Thoracic aorta (tissue), 2 donors: ENCODE measurements at regions not wholly inside any gene's neighbourhood (a gene's known extent, or its start where the extent isn't known, plus 50 kb on each side); places are given as distances from the start of the nearest gene placed in this dataset.

Experiments used
- ATAC-seq: fragments of 150-250 bp; one replicate; pipeline ENCODE4 v1.8.0; 2017; ENCODE audit warnings: low read depth; ENCODE audit not compliant: insufficient number of reproducible peaks, low FRiP score
- DNase-seq: peaks from one replicate; pipeline ENCODE4 v3.0.0-alpha.2; 2020; ENCODE audit warnings: low spot score
- H3K27ac ChIP-seq, 2 donors: fragments of 200-600 bp; sonication (generic); 1 replicate in 1 of 2; 2 replicates in 1 of 2; pipeline ENCODE4 v1.5.1; 2016; ENCODE audit warnings: mild to moderate bottlenecking in 2 of 2, moderate library complexity in 2 of 2
- H3K27me3 ChIP-seq: fragments of 200-600 bp; sonication (generic); replicated peaks from 2 replicates; pipeline ENCODE4 v1.6.0; 2016; ENCODE audit warnings: mild to moderate bottlenecking; ENCODE audit not compliant: insufficient read depth
- H3K36me3 ChIP-seq: fragments of 200-600 bp; sonication (generic); one replicate; pipeline ENCODE4 v1.5.1; 2016
- H3K4me1 ChIP-seq, 2 donors: fragments of 200-600 bp; sonication (generic); 1 replicate in 1 of 2; 2 replicates in 1 of 2; pipeline versions ENCODE4 v1.5.1 to v1.6.0; 2016; ENCODE audit warnings: low read depth in 2 of 2, mild to moderate bottlenecking in 1 of 2; ENCODE audit not compliant: control insufficient read depth in 1 of 2
- H3K4me3 ChIP-seq: fragments of 200-600 bp; sonication (generic); 2 replicates; pipeline ENCODE4 v1.5.1; 2016; ENCODE audit warnings: mild to moderate bottlenecking
- H3K9me3 ChIP-seq: fragments of 200-600 bp; sonication (generic); 2 replicates; pipeline ENCODE4 v1.5.1; 2016
- CTCF ChIP-seq: fragments of 200-600 bp; sonication (generic); IDR thresholded peaks from one replicate; pipeline ENCODE4 v1.5.1; 2019; ENCODE audit warnings: antibody characterized with exemption

GRCh38 chr14:94839348-94839747, 69.4 kb upstream of the GSC start:
- no peaks in the 10 kb centered on the region for H3K36me3 ChIP-seq
- no peak overlapping the region for H3K4me3 ChIP-seq
- H3K4me1 ChIP-seq: no peaks in the 10 kb centered on the region
- no peak for TF ChIP-seq CTCF
- no peaks in the 10 kb centered on the region for H3K9me3 ChIP-seq
- DNase-seq: no peak
- no peaks in the 10 kb centered on the region for H3K27me3 ChIP-seq
- ATAC-seq: no peak
- no peak overlapping the region for H3K27ac ChIP-seq

- no peak for TF ChIP-seq CTCF
- ATAC-seq (no peak), DNase-seq (no peak)
- Histone ChIP-seq H3K9me3 (no peaks in the 10 kb centered on the region), H3K27ac (no peak overlapping the region), H3K4me3 (no peak overlapping the region), H3K4me1 (no peaks in the 10 kb centered on the region), H3K27me3 (no peaks in the 10 kb centered on the region), H3K36me3 (no peaks in the 10 kb centered on the region)
Measured at GRCh38 chr14:94836849-94837248, 66.9 kb upstream of the GSC start.

- Histone ChIP-seq H3K27me3 (no peaks in the 10 kb centered on the region), H3K4me1 (no peaks in the 10 kb centered on the region), H3K9me3 (no peaks in the 10 kb centered on the region), H3K36me3 (no peaks in the 10 kb centered on the region), H3K27ac (no peak overlapping the region), H3K4me3 (no peak overlapping the region)
- TF ChIP-seq CTCF: no peak
- ATAC-seq (no peak), DNase-seq (no peak)
Measured at GRCh38 chr14:94833633-94834032, 63.7 kb upstream of the GSC start.

- H3K36me3 ChIP-seq: no peaks in the 10 kb centered on the region
- peaks cover 0 to 11% of the 10 kb centered on the region in 2 donors for H3K4me1 ChIP-seq
- TF ChIP-seq CTCF: no peak
- H3K27me3 ChIP-seq: no peaks in the 10 kb centered on the region
- DNase-seq: no peak
- ATAC-seq: no peak
- H3K4me3 ChIP-seq: no peak overlapping the region
- H3K9me3 ChIP-seq: no peaks in the 10 kb centered on the region
- no peak overlapping the region for H3K27ac ChIP-seq
Measured at GRCh38 chr14:94831085-94831484, 61.2 kb upstream of the GSC start.

GRCh38 chr14:94827711-94828447, 58.0 kb upstream of the GSC start:
- no peaks in the 10 kb centered on the region for H3K36me3 ChIP-seq
- no peak for TF ChIP-seq CTCF
- H3K4me3 ChIP-seq: no peak overlapping the region
- H3K27me3 ChIP-seq: no peaks in the 10 kb centered on the region
- H3K9me3 ChIP-seq: no peaks in the 10 kb centered on the region
- no peak for DNase-seq
- peaks cover 0 to 11% of the 10 kb centered on the region in 2 donors for H3K4me1 ChIP-seq
- no peak for ATAC-seq
- H3K27ac ChIP-seq: no peak overlapping the region
